Urinary bladder (tissue), 3 donors: ENCODE measurements at regions not wholly inside any gene's neighbourhood (a gene's known extent, or its start where the extent isn't known, plus 50 kb on each side); places are given as distances from the start of the nearest gene placed in this dataset.
"Not testable (repeated sequence)": the region's sequence is repeated elsewhere in the genome, so short reads cannot be mapped to it uniquely, and the experiment has no call there.

Experiments used
- DNase-seq: peaks from one replicate; pipeline ENCODE4 v3.0.0-alpha.2; 2015; ENCODE audit errors: extremely low spot score
- H3K27ac ChIP-seq: one replicate; pipeline ENCODE4 v1.5.1; 2013; ENCODE audit warnings: low read depth, mild to moderate bottlenecking, moderate library complexity
- H3K36me3 ChIP-seq: one replicate; pipeline ENCODE4 v1.6.1; 2013; ENCODE audit warnings: mild to moderate bottlenecking, moderate library complexity; ENCODE audit not compliant: insufficient read depth
- H3K4me1 ChIP-seq: one replicate; pipeline ENCODE4 v1.6.1; 2013; ENCODE audit warnings: mild to moderate bottlenecking, moderate library complexity; ENCODE audit not compliant: insufficient read depth
- H3K4me3 ChIP-seq: one replicate; pipeline ENCODE4 v1.5.1; 2013; ENCODE audit warnings: low read depth, low read length
- WGBS: extraction: QIAGEN DNeasy Blood & Tissue Kit; methylation state at CpG from one replicate; pipeline ENCODE4 v1.1.7; 2013; 5-methylcytosine and 5-hydroxymethylcytosine counted together
- donor health status: healthy with polysubstance abuse.
- donor health status: healthy.

DNA sequence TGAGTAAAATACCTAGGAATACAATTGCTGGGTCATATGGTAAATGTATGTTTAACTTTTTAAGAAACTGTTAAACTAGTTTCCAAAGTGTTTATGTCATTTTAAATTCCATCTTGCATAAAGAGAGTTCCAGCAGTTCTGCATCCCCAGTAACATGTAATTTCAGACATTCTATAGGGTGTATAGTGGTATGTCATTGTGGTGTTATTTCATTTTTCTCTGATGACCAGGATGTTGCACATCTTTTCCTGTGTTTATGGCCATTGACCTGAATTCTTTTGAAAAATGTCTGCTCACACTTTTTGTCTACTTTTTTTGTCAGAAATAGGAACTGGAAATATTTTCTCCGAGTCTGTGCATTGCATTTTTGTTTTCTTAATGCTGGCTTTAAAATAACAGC lies 128.9 kb downstream of the TMEM200A start:
- no peaks in the 10 kb centered on the region for H3K36me3 ChIP-seq
- H3K4me3 ChIP-seq, result no peak overlapping the region
- no peaks in the 10 kb centered on the region for H3K4me1 ChIP-seq
- H3K27ac ChIP-seq, result no peak overlapping the region
- 85% methylated on average over 1 of the region's 1 CpG for WGBS
- no peak for DNase-seq

GRCh38 chr6:130500693-130501092 lies 134.9 kb downstream of the TMEM200A start:
- Histone ChIP-seq H3K27ac (no peak overlapping the region), H3K4me3 (no peak overlapping the region), H3K36me3 (no peaks in the 10 kb centered on the region), H3K4me1 (no peaks in the 10 kb centered on the region)
- no peak for DNase-seq
- 76% methylated on average over 6 of the region's 6 CpGs for WGBS

DNA sequence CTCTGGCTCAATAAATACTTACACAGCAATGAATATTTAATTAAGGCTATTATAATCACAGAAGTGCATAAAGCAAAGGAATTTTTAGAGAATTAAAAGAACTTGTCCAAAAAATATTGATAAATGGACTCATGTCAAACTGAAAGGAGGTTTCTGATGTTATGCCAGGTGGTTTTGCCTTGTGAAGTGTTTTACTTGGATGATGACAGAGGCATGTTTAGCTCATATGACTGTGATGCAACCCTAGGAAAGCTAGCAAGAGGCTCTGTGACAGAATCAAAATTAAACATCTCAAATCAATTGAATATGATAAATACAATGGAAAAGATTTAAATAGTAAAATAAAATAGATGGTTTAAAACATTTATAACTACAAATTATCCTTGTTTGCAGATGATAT lies 137.3 kb downstream of the TMEM200A start:
- no peak overlapping the region for H3K4me3 ChIP-seq
- H3K36me3 ChIP-seq, result no peaks in the 10 kb centered on the region
- H3K4me1 ChIP-seq, result no peaks in the 10 kb centered on the region
- no peak overlapping the region for H3K27ac ChIP-seq
- DNase-seq, result no peak

DNA sequence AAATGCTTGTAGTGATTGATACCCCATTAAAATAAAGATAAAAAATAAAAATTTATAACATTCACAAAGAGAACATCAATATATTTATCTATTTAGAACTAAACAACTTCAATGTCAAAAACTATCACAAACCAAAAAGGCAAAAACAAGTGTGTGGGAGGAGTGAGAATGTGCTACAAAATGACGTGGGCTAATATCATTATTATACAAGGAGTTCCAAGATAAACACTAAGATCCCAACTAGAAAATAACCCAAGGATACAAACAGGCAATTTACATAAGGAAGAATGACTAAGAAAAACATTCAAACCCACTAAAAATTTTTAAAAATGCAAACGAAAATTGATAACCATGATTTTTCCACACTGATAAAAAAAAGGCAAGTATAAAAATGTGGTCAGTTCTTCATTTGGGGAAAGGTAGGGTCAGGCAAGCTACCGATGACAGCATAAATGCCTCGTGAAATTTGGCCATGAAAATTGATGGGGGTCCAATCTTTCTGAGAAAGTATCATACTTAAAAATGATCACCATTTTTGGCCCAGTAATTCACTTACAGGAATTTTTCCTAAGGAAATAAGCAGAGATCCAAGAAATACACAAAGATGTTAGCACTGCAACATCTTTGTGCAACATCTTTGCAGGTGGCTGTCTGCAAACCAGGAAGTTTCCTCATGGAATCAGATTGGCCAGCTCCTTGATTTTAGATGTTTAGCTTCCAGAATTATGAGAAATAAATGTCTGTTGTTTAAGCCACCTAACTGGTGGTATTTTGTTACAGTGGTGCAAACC lies 140.2 kb downstream of the TMEM200A start:
- no peaks in the 10 kb centered on the region for H3K36me3 ChIP-seq
- no peaks in the 10 kb centered on the region for H3K4me1 ChIP-seq
- no peak for DNase-seq
- H3K4me3 ChIP-seq, result no peak overlapping the region
- WGBS, result 62% methylated on average over 4 of the region's 4 CpGs
- H3K27ac ChIP-seq, result no peak overlapping the region

DNA sequence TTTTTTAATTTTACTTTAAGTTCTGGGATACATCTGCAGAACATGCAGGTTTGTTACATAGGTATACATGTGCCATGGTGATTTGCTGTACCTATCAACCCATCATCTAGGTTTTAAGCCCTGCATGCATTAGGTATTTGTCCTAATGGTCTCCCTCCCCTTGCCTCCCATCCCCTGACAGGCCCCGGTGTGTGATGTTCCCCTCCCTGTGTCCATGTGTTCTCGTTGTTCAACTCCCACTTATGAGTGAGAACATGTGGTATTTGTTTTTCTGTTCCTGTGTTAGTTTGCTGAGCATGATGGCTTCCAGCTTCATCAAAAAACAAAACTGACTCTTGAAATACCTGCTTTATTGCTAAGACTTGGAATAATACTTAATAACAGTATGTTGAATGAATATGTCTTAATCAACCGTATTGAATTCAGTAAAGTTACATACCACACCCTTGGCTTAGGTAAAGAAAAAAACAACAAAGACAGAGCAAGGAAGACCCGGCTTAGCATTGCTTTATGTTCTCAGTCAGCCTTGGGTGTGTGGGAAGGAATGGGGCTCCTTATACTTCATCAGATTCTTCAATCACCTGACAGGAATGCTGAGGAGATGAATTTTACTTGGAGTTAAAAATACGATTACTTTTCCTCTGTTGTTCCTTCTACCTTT lies 141.3 kb downstream of the TMEM200A start:
- 47% methylated on average over 5 of the region's 5 CpGs for WGBS
- not testable (repeated sequence) for H3K4me3 ChIP-seq, DNase-seq, H3K36me3 ChIP-seq, H3K4me1 ChIP-seq, H3K27ac ChIP-seq

DNA sequence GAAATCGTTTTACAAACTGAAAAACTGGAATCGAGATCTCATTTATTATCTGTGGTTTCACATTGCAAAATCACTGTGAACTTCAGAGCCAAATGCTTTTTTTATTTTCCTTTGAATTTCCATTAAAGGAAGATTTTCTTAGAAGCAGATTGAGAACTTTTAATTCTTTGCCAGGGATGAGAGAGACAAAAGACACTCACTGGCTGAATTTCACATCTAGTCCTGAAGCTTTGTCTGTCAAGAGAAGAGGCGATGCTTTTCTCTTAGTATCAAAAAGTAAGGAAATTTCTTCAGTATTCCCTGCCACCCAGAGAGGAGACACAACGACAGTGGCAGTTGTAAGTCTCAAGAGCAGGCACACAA lies 141.8 kb downstream of the TMEM200A start:
- no peak for DNase-seq
- WGBS, result 54% methylated on average over 4 of the region's 4 CpGs
- H3K36me3 ChIP-seq, result no peaks in the 10 kb centered on the region
- H3K4me1 ChIP-seq, result no peaks in the 10 kb centered on the region
- no peak overlapping the region for H3K4me3 ChIP-seq
- H3K27ac ChIP-seq, result no peak overlapping the region

- Histone ChIP-seq H3K36me3 (no peaks in the 10 kb centered on the region), H3K4me3 (no peak overlapping the region), H3K4me1 (no peaks in the 10 kb centered on the region), H3K27ac (peak overlapping the region; percentile 23)
- 48% methylated on average over 3 of the region's 3 CpGs for WGBS
- DNase-seq, result peak; percentile 3
These were observed 148.0 kb downstream of the TMEM200A start for GRCh38 chr6:130513770-130514169.

- no peak for DNase-seq
- Histone ChIP-seq H3K36me3 (no peaks in the 10 kb centered on the region), H3K4me3 (no peak overlapping the region), H3K4me1 (no peaks in the 10 kb centered on the region), H3K27ac (no peak overlapping the region)
- WGBS, result 90% methylated on average over 3 of the region's 3 CpGs
These were observed 148.9 kb downstream of the TMEM200A start for GRCh38 chr6:130514712-130515111.

- 92% methylated on average over 4 of the region's 4 CpGs for WGBS
- no peaks in the 10 kb centered on the region for H3K36me3 ChIP-seq
- H3K4me3 ChIP-seq, result no peak overlapping the region
- H3K4me1 ChIP-seq, result no peaks in the 10 kb centered on the region
- no peak for DNase-seq
- H3K27ac ChIP-seq, result no peak overlapping the region
These were observed 149.5 kb downstream of the TMEM200A start for GRCh38 chr6:130515306-130515705.

DNA sequence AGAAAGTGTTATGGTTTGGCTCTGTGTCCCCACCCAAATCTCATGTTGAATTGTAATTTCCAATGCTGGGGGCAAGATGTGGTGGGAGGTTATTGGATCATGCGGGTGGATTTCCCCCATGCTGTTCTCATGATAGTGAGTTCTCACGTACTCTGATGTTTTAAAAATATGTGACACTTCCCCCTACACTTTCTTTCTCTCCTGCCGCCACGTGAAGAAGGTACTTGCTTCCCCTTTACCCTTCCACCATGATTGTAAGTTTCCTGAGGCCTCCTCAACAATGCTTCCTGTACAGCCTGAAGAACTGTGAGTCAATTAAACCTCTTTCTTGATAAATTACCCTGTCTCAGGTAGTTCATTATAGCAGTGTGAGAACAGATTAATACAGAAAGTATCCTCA lies 150.8 kb downstream of the TMEM200A start:
- Histone ChIP-seq H3K36me3 (no peaks in the 10 kb centered on the region), H3K4me1 (no peaks in the 10 kb centered on the region), H3K4me3 (no peak overlapping the region), H3K27ac (no peak overlapping the region)
- 95% methylated on average over 4 of the region's 4 CpGs for WGBS
- no peak for DNase-seq

DNA sequence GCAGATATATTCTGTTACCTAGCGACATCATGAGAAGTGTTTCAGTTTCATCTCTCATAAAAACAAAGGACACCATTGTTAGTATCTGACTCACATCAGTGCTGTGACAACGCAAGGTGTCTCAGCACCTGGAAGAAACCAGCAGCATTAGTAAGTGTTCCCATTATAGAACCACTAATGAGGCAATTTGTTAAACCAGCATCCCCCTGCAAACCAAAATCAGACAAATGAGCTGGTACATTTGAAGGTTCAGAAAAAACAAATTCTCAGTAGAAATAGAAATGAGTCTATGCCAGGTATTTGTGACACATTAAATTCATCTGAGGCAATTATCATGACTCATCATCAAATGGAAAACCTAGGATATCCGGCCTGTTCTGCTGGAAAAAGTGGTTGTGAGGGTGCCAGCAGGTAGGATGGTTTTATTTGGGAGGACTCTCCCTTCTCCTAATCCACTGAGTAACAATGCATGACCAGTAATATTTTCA lies 151.7 kb downstream of the TMEM200A start:
- WGBS, result 91% methylated on average over 3 of the region's 3 CpGs
- no peak for DNase-seq
- H3K4me1 ChIP-seq, result no peaks in the 10 kb centered on the region
- H3K36me3 ChIP-seq, result no peaks in the 10 kb centered on the region
- H3K27ac ChIP-seq, result no peak overlapping the region
- no peak overlapping the region for H3K4me3 ChIP-seq

DNA sequence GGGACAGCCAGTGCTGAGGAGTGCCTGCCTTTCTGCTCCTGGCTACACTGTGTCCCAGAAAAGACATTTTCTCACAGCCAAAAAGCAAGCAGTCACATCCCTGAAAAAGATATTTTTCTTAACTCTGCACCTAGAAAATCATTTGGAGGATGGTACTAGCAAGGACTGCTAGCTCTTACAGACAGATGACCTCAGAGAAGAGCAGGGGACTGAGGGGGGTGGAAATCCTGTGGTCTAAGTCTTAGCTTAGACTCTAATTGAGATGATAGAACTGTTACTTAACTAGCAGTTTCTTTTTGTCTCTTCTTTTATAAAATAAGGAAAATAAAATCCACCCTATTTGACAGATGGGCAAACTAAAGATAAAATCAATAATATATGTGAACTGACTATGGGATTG lies 152.8 kb downstream of the TMEM200A start:
- no peaks in the 10 kb centered on the region for H3K36me3 ChIP-seq
- H3K4me3 ChIP-seq, result no peak overlapping the region
- H3K27ac ChIP-seq, result no peak overlapping the region
- H3K4me1 ChIP-seq, result no peaks in the 10 kb centered on the region
- no peak for DNase-seq

DNA sequence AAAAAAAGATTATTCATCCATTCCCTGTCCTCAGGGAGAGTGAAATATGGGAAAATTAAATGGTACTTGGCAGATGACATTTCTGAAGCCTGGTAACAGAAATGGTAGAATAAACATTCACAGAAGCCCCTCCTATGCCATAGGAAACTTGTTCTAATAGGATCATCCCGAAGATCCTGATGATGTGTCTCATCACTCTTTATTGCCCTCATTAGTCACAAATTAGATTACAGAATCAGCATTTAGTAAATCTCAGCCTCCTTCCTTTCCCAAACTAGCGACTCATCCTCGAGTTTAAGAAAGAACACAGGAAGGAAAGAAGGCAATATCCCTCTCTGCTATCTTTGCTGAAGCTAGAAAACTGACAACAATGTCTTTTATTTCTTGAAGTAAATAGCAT lies 154.4 kb downstream of the TMEM200A start:
- no peaks in the 10 kb centered on the region for H3K36me3 ChIP-seq
- no peak for DNase-seq
- 42% methylated on average over 3 of the region's 3 CpGs for WGBS

DNA sequence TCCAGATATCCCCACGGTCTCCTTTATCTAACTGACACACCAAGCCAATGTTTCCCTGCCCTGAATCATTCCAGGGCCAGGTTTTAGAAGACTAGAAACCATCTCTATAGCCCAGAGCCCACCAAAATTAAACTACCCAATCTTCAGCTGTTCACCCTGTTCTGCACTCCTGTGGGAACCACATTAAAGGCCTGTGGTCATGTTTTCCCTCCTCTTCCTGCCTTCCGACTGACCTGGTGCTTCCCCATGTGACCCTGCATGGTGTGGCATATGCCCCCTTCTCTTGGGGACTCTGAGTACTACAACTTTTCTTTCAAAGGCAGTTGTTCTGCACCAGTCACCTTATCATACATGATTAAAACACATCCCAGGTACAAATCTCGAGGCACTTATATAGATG lies 155.0 kb downstream of the TMEM200A start:
- no peak overlapping the region for H3K27ac ChIP-seq
- 74% methylated on average over 3 of the region's 3 CpGs for WGBS

More for the DNA sequence above, 154.4 kb downstream of the TMEM200A start:
- Histone ChIP-seq H3K4me1 (no peaks in the 10 kb centered on the region), H3K4me3 (no peak overlapping the region), H3K27ac (no peak overlapping the region)

More for the DNA sequence above, 155.0 kb downstream of the TMEM200A start:
- Histone ChIP-seq H3K36me3 (no peaks in the 10 kb centered on the region), H3K4me3 (no peak overlapping the region), H3K4me1 (no peaks in the 10 kb centered on the region)
- DNase-seq, result no peak
